GM23248 (cell line): ENCODE measurements at regions not wholly inside any gene's neighbourhood (a gene's known extent, or its start where the extent isn't known, plus 50 kb on each side); places are given as distances from the start of the nearest gene placed in this dataset.

Experiments
- DNase-seq: peaks from one replicate; pipeline ENCODE4 v3.0.0-alpha.2; 2015
- H2AFZ ChIP-seq: fragments of 200-600 bp; sonication (generic); 2 replicates; pipeline ENCODE4 v1.6.1; 2016; ENCODE audit warnings: antibody characterized with exemption
- H3F3A ChIP-seq: fragments of 200-600 bp; sonication (generic); 2 replicates; pipeline ENCODE4 v1.6.1; 2016; ENCODE audit warnings: mild to moderate bottlenecking, antibody characterized with exemption, mixed run types; ENCODE audit not compliant: insufficient read depth
- H3K27ac ChIP-seq: fragments of 200-600 bp; sonication (generic); 2 replicates; pipeline ENCODE4 v1.5.1; 2016; ENCODE audit warnings: mild to moderate bottlenecking
- H3K27me3 ChIP-seq: fragments of 200-600 bp; sonication (generic); replicated peaks from 2 replicates; pipeline ENCODE4 v1.6.1; 2016; ENCODE audit warnings: mild to moderate bottlenecking; ENCODE audit not compliant: insufficient read depth
- H3K36me3 ChIP-seq: fragments of 200-600 bp; sonication (generic); 2 replicates; pipeline ENCODE4 v1.6.1; 2016; ENCODE audit warnings: low read depth, mild to moderate bottlenecking
- H3K4me1 ChIP-seq: fragments of 200-600 bp; sonication (generic); 2 replicates; pipeline ENCODE4 v1.6.1; 2016; ENCODE audit warnings: mild to moderate bottlenecking; ENCODE audit not compliant: insufficient read depth
- H3K4me2 ChIP-seq: fragments of 200-600 bp; sonication (generic); one replicate; pipeline ENCODE4 v1.6.1; 2016; ENCODE audit warnings: mild to moderate bottlenecking; ENCODE audit not compliant: unreplicated experiment
- H3K4me3 ChIP-seq: fragments of 200-600 bp; sonication (generic); 2 replicates; pipeline ENCODE4 v1.5.1; 2016; ENCODE audit warnings: mild to moderate bottlenecking
- H3K79me2 ChIP-seq: fragments of 200-600 bp; sonication (generic); 2 replicates; pipeline ENCODE4 v1.6.1; 2016; ENCODE audit warnings: mild to moderate bottlenecking; ENCODE audit not compliant: insufficient read depth
- H3K9ac ChIP-seq: fragments of 200-600 bp; sonication (generic); 2 replicates; pipeline ENCODE4 v1.6.1; 2016; ENCODE audit warnings: mild to moderate bottlenecking
- H3K9me2 ChIP-seq: fragments of 200-600 bp; sonication (generic); 2 replicates; pipeline ENCODE4 v1.6.1; 2016; ENCODE audit warnings: mixed run types, mild to moderate bottlenecking, moderate library complexity; ENCODE audit not compliant: insufficient read depth
- H3K9me3 ChIP-seq: fragments of 200-600 bp; sonication (generic); one replicate; pipeline ENCODE4 v1.6.1; 2017; ENCODE audit warnings: low read depth
- H4K20me1 ChIP-seq: fragments of 200-600 bp; sonication (generic); 2 replicates; pipeline ENCODE4 v1.6.0; 2016; ENCODE audit not compliant: insufficient read depth
- EZH2 ChIP-seq: fragments of 200-600 bp; sonication (generic); IDR thresholded peaks from 2 replicates; pipeline ENCODE4 v1.6.1; 2018; ENCODE audit warnings: antibody characterized with exemption, mild to moderate bottlenecking; ENCODE audit not compliant: insufficient read depth, poor library complexity, severe bottlenecking
- EZH2phosphoT487 ChIP-seq: fragments of 200-600 bp; sonication (generic); IDR thresholded peaks from 2 replicates; pipeline ENCODE4 v1.6.1; 2018; ENCODE audit warnings: antibody characterized with exemption, moderate library complexity, mild to moderate bottlenecking, low read depth; ENCODE audit not compliant: insufficient read depth
- WGBS, 2 experiments: methylation state at CpG; one replicate each; pipeline ENCODE4 v1.1.6; 2015 to 2017; ENCODE audit warnings: low lambda C conversion rate in 2 of 2, low coverage in 1 of 2; ENCODE audit errors: missing lambda C conversion rate in 2 of 2; 5-methylcytosine and 5-hydroxymethylcytosine counted together
- in situ Hi-C: fragments of 300-500 bp; cut with MboI; formaldehyde crosslinking; loops from 2 replicates; pipeline ENCODE4 v1.15.0; 2020

DNA sequence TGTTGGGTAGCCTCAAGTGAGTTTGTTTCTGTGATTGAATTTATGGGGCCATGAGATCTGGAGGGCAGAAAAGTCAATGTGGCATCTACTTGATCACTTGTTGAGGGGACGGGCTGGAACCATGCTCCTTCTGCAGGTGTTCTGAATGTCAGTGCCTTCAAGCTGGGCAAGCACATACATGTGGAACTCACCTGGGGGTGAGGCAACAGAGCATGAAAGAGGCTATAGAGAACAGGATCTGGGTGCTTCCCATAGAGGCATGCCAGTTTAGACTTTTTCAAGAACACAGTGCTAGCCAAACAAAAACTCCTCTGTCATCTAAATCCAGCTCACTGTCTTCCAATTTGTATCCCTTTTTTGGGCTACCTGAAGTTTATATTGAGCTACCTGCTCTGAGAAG, 77.8 kb upstream of the SLC35B3 start:
- Histone ChIP-seq H3K27me3 (no peaks in the 10 kb centered on the region), H3K79me2 (no peaks in the 10 kb centered on the region), H3K9me2 (no peaks in the 10 kb centered on the region), H3K9ac (no peak overlapping the region), H3K4me1 (no peaks in the 10 kb centered on the region), H3K4me3 (no peak overlapping the region), H3K9me3 (no peaks in the 10 kb centered on the region), H3K36me3 (no peaks in the 10 kb centered on the region), H4K20me1 (no peaks in the 10 kb centered on the region), H3F3A (no peaks in the 10 kb centered on the region), H3K4me2 (no peak overlapping the region), H3K27ac (no peak overlapping the region), H2AFZ (no peak overlapping the region)
- in situ Hi-C loops, result no loop called here
- DNase-seq, result no peak
- 24 to 33% methylated on average over 1 of the region's 1 CpG for WGBS, 2 experiments
- no peak for TF ChIP-seq EZH2phosphoT487
- no peak for TF ChIP-seq EZH2

DNA sequence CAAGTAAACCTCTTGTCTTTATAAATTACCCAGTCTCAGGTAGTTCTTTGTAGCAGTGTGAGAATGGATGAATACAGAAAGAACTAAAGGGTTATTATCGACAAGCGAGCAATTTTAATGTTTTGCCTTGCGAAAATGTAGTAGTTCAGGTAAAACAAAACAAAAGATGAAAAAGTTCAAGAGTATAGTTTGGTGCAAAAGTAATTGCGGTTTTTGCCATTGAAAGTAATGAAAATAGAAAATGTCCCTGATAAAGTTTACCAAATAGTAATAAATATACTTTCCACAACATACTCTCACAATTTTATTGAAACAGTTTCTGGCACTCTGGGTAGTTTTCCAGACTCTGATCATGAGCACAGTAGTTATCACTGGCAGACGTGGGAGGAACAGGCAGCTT, 71.9 kb upstream of the SLC35B3 start:
- 55 to 61% methylated on average over 5 of the region's 5 CpGs for WGBS, 2 experiments
- no peaks in the 10 kb centered on the region for H3K4me1 ChIP-seq
- in situ Hi-C loops, result no loop called here

GRCh38 chr6:8506126-8506525, 70.8 kb upstream of the SLC35B3 start:
- Histone ChIP-seq H4K20me1 (no peaks in the 10 kb centered on the region), H3F3A (no peaks in the 10 kb centered on the region), H3K4me2 (no peak overlapping the region), H3K4me1 (no peaks in the 10 kb centered on the region), H3K27me3 (no peaks in the 10 kb centered on the region), H3K27ac (no peak overlapping the region), H3K9me3 (no peaks in the 10 kb centered on the region), H3K9ac (no peak overlapping the region), H3K79me2 (no peaks in the 10 kb centered on the region), H3K4me3 (no peak overlapping the region), H3K36me3 (no peaks in the 10 kb centered on the region), H2AFZ (no peak overlapping the region), H3K9me2 (no peaks in the 10 kb centered on the region)
- no peak for TF ChIP-seq EZH2
- in situ Hi-C loops, result no loop called here
- DNase-seq, result no peak
- 0% methylated on average over 1 of the region's 1 CpG for WGBS, 2 experiments

More for the DNA sequence above, 71.9 kb upstream of the SLC35B3 start:
- Histone ChIP-seq H3K9ac (no peak overlapping the region), H3K4me2 (no peak overlapping the region), H3K9me2 (no peaks in the 10 kb centered on the region), H3K4me3 (no peak overlapping the region), H2AFZ (no peak overlapping the region), H3K27me3 (no peaks in the 10 kb centered on the region), H3K36me3 (no peaks in the 10 kb centered on the region), H3F3A (no peaks in the 10 kb centered on the region), H3K79me2 (no peaks in the 10 kb centered on the region), H3K27ac (no peak overlapping the region), H4K20me1 (no peaks in the 10 kb centered on the region), H3K9me3 (no peaks in the 10 kb centered on the region)
- TF ChIP-seq EZH2phosphoT487, result no peak
- no peak for TF ChIP-seq EZH2
- DNase-seq, result no peak

DNA sequence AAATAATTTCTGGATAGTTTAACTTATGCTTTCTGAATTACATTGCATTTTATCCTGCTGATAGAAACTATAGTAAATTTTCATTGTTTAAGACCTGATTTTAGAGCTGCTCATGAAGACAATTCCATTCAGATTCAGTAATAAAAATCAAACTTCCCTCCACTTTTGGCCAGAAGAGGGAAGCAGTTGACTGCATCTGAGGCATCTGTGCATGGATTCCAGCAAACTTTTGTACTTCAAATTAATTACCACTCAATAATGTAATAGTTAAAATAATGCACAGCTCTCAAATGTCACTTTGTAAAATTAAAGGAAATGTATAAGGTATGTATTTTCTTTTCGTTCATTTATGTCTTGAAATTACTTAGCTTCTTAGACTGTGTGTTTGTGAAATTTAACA, 64.2 kb upstream of the SLC35B3 start:
- no peaks in the 10 kb centered on the region for H3K79me2 ChIP-seq
- H2AFZ ChIP-seq, result no peak overlapping the region
- H3K9ac ChIP-seq, result no peak overlapping the region
- H3F3A ChIP-seq, result no peaks in the 10 kb centered on the region
- H4K20me1 ChIP-seq, result no peaks in the 10 kb centered on the region
- in situ Hi-C loops, result no loop called here
- H3K27me3 ChIP-seq, result no peaks in the 10 kb centered on the region
- no peak overlapping the region for H3K27ac ChIP-seq
- TF ChIP-seq EZH2phosphoT487 (no peak), EZH2 (no peak)
- no peak overlapping the region for H3K4me3 ChIP-seq
- DNase-seq, result peak; percentile 36
- H3K9me3 ChIP-seq, result no peaks in the 10 kb centered on the region
- H3K36me3 ChIP-seq, result no peaks in the 10 kb centered on the region
- H3K4me2 ChIP-seq, result no peak overlapping the region
- no peaks in the 10 kb centered on the region for H3K4me1 ChIP-seq
- 30 to 41% methylated on average over 1 of the region's 1 CpG for WGBS, 2 experiments
- H3K9me2 ChIP-seq, result no peaks in the 10 kb centered on the region

- WGBS, 2 experiments, result 73 to 74% methylated on average over 5 of the region's 5 CpGs
- Histone ChIP-seq H3K9ac (no peak overlapping the region), H3K9me3 (no peaks in the 10 kb centered on the region), H3K36me3 (no peaks in the 10 kb centered on the region), H3K9me2 (no peaks in the 10 kb centered on the region), H3K4me3 (no peak overlapping the region), H3K27me3 (no peaks in the 10 kb centered on the region), H3K4me2 (no peak overlapping the region), H2AFZ (no peak overlapping the region), H3K79me2 (no peaks in the 10 kb centered on the region), H3K27ac (no peak overlapping the region), H4K20me1 (no peaks in the 10 kb centered on the region), H3F3A (no peaks in the 10 kb centered on the region), H3K4me1 (no peaks in the 10 kb centered on the region)
- DNase-seq, result no peak
- in situ Hi-C loops, result no loop called here
- TF ChIP-seq EZH2, result no peak
- TF ChIP-seq EZH2phosphoT487, result no peak
Observed at GRCh38 chr6:8494730-8495129, 59.4 kb upstream of the SLC35B3 start.
